Activated effector memory CD4-positive, alpha-beta T cell treated with Interleukin-2 at 50 U/mL for 16 hours (primary cell): ENCODE measurements at regions not wholly inside any gene's neighbourhood (a gene's known extent, or its start where the extent isn't known, plus 50 kb on each side); places are given as distances from the start of the nearest gene placed in this dataset.
"Not testable (repeated sequence)": the region's sequence is repeated elsewhere in the genome, so short reads cannot be mapped to it uniquely, and the experiment has no call there.

Experiments used
- DNase-seq: peaks from one replicate; pipeline ENCODE4 v3.0.0-alpha.2; 2020

GRCh38 chr15:32536507-32537172 is 56.6 kb upstream of the GOLGA8N start:
- DNase-seq, result peak; percentile 16

DNA sequence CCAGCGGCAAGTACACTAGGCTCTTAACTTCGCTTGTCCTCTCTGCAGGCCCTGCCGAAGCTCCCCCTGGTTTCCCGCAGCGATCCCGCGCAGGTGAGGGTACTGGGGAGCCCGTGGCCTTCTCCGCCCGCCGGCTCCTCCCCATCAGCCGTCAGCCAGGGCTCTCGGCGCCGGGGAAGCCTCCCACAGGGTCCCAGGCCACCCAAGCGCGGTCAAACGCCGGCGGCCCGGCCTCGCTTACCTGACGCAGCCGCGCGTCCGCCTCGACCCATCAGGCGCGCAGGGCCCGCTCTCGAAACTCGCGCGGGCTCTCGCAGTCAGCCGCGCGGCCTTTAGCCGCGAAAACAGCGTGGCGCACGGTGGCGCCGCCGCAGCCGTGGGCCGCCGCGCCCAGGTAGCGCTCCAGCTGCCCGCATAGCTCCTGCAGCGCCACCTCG is 57.2 kb upstream of the GOLGA8N start:
- DNase-seq, result not testable (repeated sequence)

DNA sequence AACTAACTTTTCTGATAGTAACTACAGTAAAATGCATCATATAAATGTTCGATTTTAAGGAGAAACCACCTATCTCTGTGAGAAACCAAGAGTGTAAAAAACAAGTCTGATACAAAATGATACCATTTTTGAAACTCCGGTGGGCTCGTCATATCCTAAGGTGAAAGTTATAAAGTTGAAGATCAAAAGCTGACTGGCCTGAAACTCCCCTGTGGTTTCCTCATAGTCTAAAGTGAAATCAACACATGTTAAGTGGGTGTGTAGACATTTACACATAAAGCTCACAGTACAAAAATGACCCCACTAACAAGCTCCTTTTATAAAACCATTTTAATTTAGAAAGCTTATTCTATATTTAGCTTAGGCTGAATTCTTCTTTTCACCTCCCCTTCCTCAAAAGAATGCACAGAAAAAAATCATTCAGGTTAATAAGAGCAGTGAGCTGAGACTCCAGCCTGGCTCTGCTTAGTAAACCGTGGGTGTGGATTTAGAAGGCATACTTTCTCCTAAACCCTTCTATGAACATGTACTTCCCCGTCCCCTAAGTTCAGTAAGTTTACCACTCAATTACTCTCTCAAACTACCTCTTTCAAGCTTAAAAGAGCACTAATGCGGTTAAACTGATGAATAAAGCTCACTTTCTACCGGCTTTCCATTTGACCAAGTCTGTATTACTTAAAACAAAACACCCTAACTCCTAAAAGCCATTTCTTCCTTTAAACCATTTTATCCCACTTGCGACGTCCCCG is 57.9 kb upstream of the GOLGA8N start:
- not testable (repeated sequence) for DNase-seq

DNA sequence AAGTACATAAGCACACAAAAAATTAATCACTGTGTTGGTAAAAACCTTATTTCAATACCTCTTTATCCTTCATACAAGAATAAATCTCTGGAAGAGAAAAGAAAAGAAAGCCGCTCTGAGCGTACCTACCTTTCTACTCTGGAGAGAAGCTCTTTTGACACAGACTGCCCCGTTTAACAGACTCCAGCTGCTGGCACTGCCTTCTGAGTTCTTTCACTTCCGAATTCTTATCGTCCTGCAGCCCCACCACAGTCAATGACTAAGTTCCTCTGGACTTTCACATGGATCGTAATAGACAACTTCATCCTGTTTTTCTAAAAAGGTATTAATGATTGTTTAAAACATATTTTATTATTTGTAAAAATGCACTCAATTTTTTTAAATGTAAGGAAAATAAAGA is 67.5 kb upstream of the GOLGA8O start:
- not testable (repeated sequence) for DNase-seq

DNA sequence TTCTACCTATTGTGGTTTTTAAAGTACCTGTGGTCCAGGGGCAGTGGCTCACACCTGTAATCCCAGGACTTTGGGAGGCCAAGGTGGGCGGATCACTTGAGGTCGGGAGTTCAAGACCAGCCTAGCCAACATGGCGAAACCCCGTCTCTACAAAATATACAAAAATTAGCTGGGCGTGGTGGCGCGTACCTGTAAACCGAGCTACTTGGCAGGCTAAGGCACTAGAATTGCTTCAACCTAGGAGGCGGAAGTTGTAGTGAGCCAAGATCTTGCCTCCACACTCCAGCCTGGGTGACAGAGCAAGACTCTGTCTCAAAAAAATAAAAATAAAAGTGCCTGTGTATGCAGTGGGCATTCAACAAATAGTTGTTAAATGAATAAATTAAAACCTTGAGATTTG is 67.0 kb upstream of the GOLGA8O start:
- DNase-seq, result not testable (repeated sequence)

DNA sequence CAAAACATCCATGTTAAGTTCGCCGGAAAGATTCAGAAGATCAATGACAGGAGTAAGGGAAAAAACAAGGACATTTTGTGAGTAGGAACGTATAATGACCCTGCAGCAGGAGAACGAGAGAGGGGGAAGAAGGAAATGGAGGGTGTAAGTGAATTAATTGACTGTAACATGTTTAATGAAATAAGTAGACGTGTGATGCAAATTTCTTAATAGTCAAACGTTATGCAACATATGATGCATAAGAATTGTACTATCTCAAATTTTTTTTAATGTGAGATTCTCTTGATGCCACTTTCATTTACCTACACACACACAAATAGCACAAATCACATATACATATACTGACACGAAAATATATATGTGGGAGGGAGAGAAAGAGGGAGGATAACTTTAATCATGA is 63.5 kb upstream of the GOLGA8O start:
- DNase-seq, result not testable (repeated sequence)

DNA sequence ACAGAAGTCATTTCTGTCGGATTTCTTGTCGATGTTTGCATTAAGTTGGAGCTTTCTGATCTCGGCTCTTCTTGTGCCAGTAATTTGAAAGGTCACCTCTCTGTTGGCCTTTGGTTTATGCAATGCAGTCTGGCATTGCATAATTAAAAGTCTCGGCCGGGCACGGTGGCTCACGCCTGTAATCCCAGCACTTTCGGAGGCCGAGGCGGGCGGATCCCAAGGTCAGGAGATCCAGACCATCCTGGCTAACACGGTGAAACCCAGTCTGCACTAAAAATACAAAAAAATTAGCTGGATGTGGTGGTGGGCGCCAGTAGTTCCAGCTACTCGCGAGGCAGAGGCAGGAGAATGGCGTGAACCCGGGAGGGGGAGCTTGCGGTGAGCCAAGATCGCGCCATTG is 62.6 kb upstream of the GOLGA8O start:
- DNase-seq, result not testable (repeated sequence)

GRCh38 chr15:32516954-32517353 is 61.5 kb upstream of the GOLGA8O start:
- not testable (repeated sequence) for DNase-seq

GRCh38 chr15:32513378-32513777 is 57.9 kb upstream of the GOLGA8O start:
- not testable (repeated sequence) for DNase-seq

GRCh38 chr15:32510027-32510426 is 54.6 kb upstream of the GOLGA8O start:
- DNase-seq, result not testable (repeated sequence)

DNA sequence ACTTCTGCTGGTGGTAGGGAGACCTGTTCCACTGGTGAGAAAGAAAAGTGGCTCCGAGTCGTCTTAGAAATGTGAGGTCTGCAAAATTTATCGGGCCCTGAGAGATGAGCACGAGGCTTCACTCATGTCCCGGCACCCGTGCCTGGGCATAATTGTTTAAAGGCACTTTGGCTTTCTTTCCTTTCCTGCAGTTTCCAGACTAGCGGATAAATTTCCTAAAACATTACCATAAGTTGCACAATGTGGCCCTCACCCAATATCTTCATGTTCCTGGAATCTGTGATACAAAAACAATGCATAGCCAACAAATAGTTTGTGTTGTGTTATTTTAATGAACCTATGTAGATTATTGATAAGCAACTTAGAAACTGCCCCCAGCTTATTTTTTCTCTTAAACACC is 52.6 kb upstream of the GOLGA8O start:
- DNase-seq, result not testable (repeated sequence)

GRCh38 chr15:32506787-32507186 is 51.4 kb upstream of the GOLGA8O start:
- not testable (repeated sequence) for DNase-seq

GRCh38 chr15:32505633-32506032 is 50.2 kb upstream of the GOLGA8O start:
- DNase-seq, result not testable (repeated sequence)
